ENCODE measurements at regions not wholly inside any gene's neighbourhood (a gene's known extent, or its start where the extent isn't known, plus 50 kb on each side); places are given as distances from the start of the nearest gene placed in this dataset.

GRCh38 chr7:23907012-23907411 lies 197.0 kb downstream of the STK31 start:
- Histone ChIP-seq H3K9ac (ENCODE audit: extremely low read depth, low read length, poor library complexity, severe bottlenecking) (no peak overlapping the region), H3K4me1 (ENCODE audit: control insufficient read depth, insufficient read depth, low read length) (no peaks in the 10 kb centered on the region), H3K4me3 (ENCODE audit: low read length) (no peak overlapping the region), H3K36me3 (ENCODE audit: control insufficient read depth, insufficient read depth, low read length) (no peaks in the 10 kb centered on the region), H3K9me3 (ENCODE audit: control insufficient read depth, low read length) (no peaks in the 10 kb centered on the region), H3K27me3 (ENCODE audit: control insufficient read depth, insufficient read depth, low read length, poor library complexity, severe bottlenecking) (no peaks in the 10 kb centered on the region), H3K27ac (ENCODE audit: low read depth, low read length) (no peak overlapping the region)
- no peak for TF ChIP-seq CTCF (conservative IDR thresholded peaks at IDR 0.05)
- H3K4me1 Mint-ChIP-seq: peaks cover 3% of the 10 kb centered on the region
- no peak overlapping the region for H3K27ac Mint-ChIP-seq
- H3K9me3 Mint-ChIP-seq: no peaks in the 10 kb centered on the region
- no peak overlapping the region for H3K4me3 Mint-ChIP-seq
- WGBS, 2 experiments (ENCODE audit: insufficient coverage in 1 of 2, insufficient read length in 1 of 2): 75 to 92% methylated on average over 2 of the region's 2 CpGs
- no peaks in the 10 kb centered on the region for H3K27me3 Mint-ChIP-seq (ENCODE audit: insufficient read depth)
- DNase-seq: no peak
- H3K36me3 Mint-ChIP-seq (ENCODE audit: low read depth): no peaks in the 10 kb centered on the region

- H3K4me3 ChIP-seq (ENCODE audit: low read length): no peak overlapping the region
- Mint-ChIP-seq H3K27me3 (ENCODE audit: insufficient read depth) (peaks cover 2% of the 10 kb centered on the region), H3K36me3 (ENCODE audit: low read depth) (no peaks in the 10 kb centered on the region), H3K9me3 (peaks cover 15% of the 10 kb centered on the region), H3K4me1 (peaks cover 5% of the 10 kb centered on the region), H3K4me3 (no peak overlapping the region), H3K27ac (no peak overlapping the region)
- DNase-seq: no peak
- no peaks in the 10 kb centered on the region for H3K4me1 ChIP-seq (ENCODE audit: control insufficient read depth, insufficient read depth, low read length)
- H3K27ac ChIP-seq (ENCODE audit: low read depth, low read length): no peak overlapping the region
- TF ChIP-seq CTCF (conservative IDR thresholded peaks at IDR 0.05): no peak
- H3K36me3 ChIP-seq (ENCODE audit: control insufficient read depth, insufficient read depth, low read length): no peaks in the 10 kb centered on the region
- peaks cover 8% of the 10 kb centered on the region for H3K9me3 ChIP-seq (ENCODE audit: control insufficient read depth, low read length)
- H3K9ac ChIP-seq (ENCODE audit: extremely low read depth, low read length, poor library complexity, severe bottlenecking): no peak overlapping the region
- H3K27me3 ChIP-seq (ENCODE audit: control insufficient read depth, insufficient read depth, low read length, poor library complexity, severe bottlenecking): no peaks in the 10 kb centered on the region
- WGBS, 2 experiments (ENCODE audit: insufficient coverage in 1 of 2, insufficient read length in 1 of 2): 86 to 100% methylated on average over 1 of the region's 1 CpG
Observed at GRCh38 chr7:23909426-23909825, 199.4 kb downstream of the STK31 start.

GRCh38 chr7:23912065-23912464 lies 202.0 kb downstream of the STK31 start:
- H3K27ac ChIP-seq (ENCODE audit: low read depth, low read length): no peak overlapping the region
- no peaks in the 10 kb centered on the region for H3K27me3 ChIP-seq (ENCODE audit: control insufficient read depth, insufficient read depth, low read length, poor library complexity, severe bottlenecking)
- no peak overlapping the region for H3K4me3 ChIP-seq (ENCODE audit: low read length)
- no peaks in the 10 kb centered on the region for H3K4me1 ChIP-seq (ENCODE audit: control insufficient read depth, insufficient read depth, low read length)
- H3K36me3 Mint-ChIP-seq (ENCODE audit: low read depth): no peaks in the 10 kb centered on the region
- peaks cover 15% of the 10 kb centered on the region for H3K9me3 Mint-ChIP-seq
- H3K36me3 ChIP-seq (ENCODE audit: control insufficient read depth, insufficient read depth, low read length): no peaks in the 10 kb centered on the region
- H3K4me1 Mint-ChIP-seq: peaks cover 5% of the 10 kb centered on the region
- no peak overlapping the region for H3K9ac ChIP-seq (ENCODE audit: extremely low read depth, low read length, poor library complexity, severe bottlenecking)
- H3K27ac Mint-ChIP-seq: no peak overlapping the region
- no peak for DNase-seq
- no peak overlapping the region for H3K4me3 Mint-ChIP-seq
- peaks cover 2% of the 10 kb centered on the region for H3K27me3 Mint-ChIP-seq (ENCODE audit: insufficient read depth)
- peaks cover 8% of the 10 kb centered on the region for H3K9me3 ChIP-seq (ENCODE audit: control insufficient read depth, low read length)
- WGBS, 2 experiments (ENCODE audit: insufficient coverage in 1 of 2, insufficient read length in 1 of 2): 95 to 100% methylated on average over 1 to 2 of the region's 2 CpGs
- TF ChIP-seq CTCF (conservative IDR thresholded peaks at IDR 0.05): no peak
